ENCODE measurements at regions not wholly inside any gene's neighbourhood (a gene's known extent, or its start where the extent isn't known, plus 50 kb on each side); places are given as distances from the start of the nearest gene placed in this dataset.

- no peak for TF ChIP-seq POLR2A (IDR thresholded peaks at IDR 0.05)
- TF ChIP-seq CTCF (IDR thresholded peaks at IDR 0.05) = no peak
- no peak for TF ChIP-seq POLR2AphosphoS5 (IDR thresholded peaks at IDR 0.05)
- TF ChIP-seq EP300 (IDR thresholded peaks at IDR 0.05) = no peak
Observed at GRCh38 chr10:64093946-64094535, 572.8 kb downstream of the REEP3 start.
